PC-9 (cell line): ENCODE measurements at regions not wholly inside any gene's neighbourhood (a gene's known extent, or its start where the extent isn't known, plus 50 kb on each side); places are given as distances from the start of the nearest gene placed in this dataset.

Source experiments
- BruUV-seq: library from RNA; stranded (reverse); fragments of 400-500 nt; replicated peaks from 2 replicates; lab custom pipeline; 2021; lab: Mats Ljungman, UMichigan
- CTCF ChIA-PET: fragments of 300-600 bp; sonication (Branson Sonifier 250); formaldehyde crosslinking; loops from one replicate; lab custom pipeline; 2022; ENCODE audit warnings: antibody characterized with exemption; lab: Charles Lee
- POLR2A ChIA-PET: fragments of 300-600 bp; sonication (Branson Sonifier 250); formaldehyde crosslinking; loops from one replicate; lab custom pipeline; 2022; ENCODE audit warnings: antibody characterized with exemption; ENCODE audit not compliant: unreplicated experiment; lab: Charles Lee
- DNase-seq, 2 experiments: peaks; one replicate each; pipeline versions ENCODE4 v3.0.0 to v3.0.0-alpha.2; 2015 to 2022; ENCODE audit warnings: mixed read lengths in 1 of 2
- H2AFZ ChIP-seq: fragments of 200-600 bp; sonication (generic); 2 replicates; pipeline ENCODE4 v1.8.1; 2017; ENCODE audit warnings: antibody characterized with exemption
- H3F3A ChIP-seq: fragments of 200-600 bp; sonication (generic); 2 replicates; pipeline ENCODE4 v1.8.1; 2017; ENCODE audit warnings: antibody characterized with exemption, mild to moderate bottlenecking, low read depth; ENCODE audit not compliant: insufficient read depth
- H3K27ac ChIP-seq: fragments of 200-600 bp; sonication (generic); 2 replicates; pipeline ENCODE4 v1.6.1; 2016; ENCODE audit warnings: mixed run types
- H3K27me3 ChIP-seq: fragments of 200-600 bp; sonication (generic); 2 replicates; pipeline ENCODE4 v1.6.1; 2016; ENCODE audit warnings: low read depth, mixed run types; ENCODE audit not compliant: insufficient read depth
- H3K36me3 ChIP-seq: fragments of 200-600 bp; sonication (generic); 2 replicates; pipeline ENCODE4 v1.6.1; 2016; ENCODE audit warnings: low read depth, mixed run types
- H3K4me1 ChIP-seq: fragments of 200-600 bp; sonication (generic); replicated peaks from 2 replicates; pipeline ENCODE4 v1.6.1; 2016; ENCODE audit warnings: mixed run types; ENCODE audit not compliant: insufficient read depth
- H3K4me2 ChIP-seq: fragments of 200-600 bp; sonication (generic); 2 replicates; pipeline ENCODE4 v1.6.1; 2017; ENCODE audit warnings: mixed run types
- H3K4me3 ChIP-seq: fragments of 200-600 bp; sonication (generic); 2 replicates; pipeline ENCODE4 v1.6.1; 2016; ENCODE audit warnings: mixed run types
- H3K79me2 ChIP-seq: fragments of 200-600 bp; sonication (generic); 2 replicates; pipeline ENCODE4 v1.6.1; 2017; ENCODE audit warnings: low read depth, mixed run types
- H3K9me2 ChIP-seq: fragments of 200-600 bp; sonication (generic); 2 replicates; pipeline ENCODE4 v1.8.1; 2017; ENCODE audit warnings: mild to moderate bottlenecking; ENCODE audit not compliant: insufficient read depth
- H3K9me3 ChIP-seq: fragments of 200-600 bp; sonication (generic); 2 replicates; pipeline ENCODE4 v1.8.1; 2016; ENCODE audit warnings: low read depth; ENCODE audit not compliant: insufficient read depth
- H4K20me1 ChIP-seq: fragments of 200-600 bp; sonication (generic); 2 replicates; pipeline ENCODE4 v1.8.1; 2017; ENCODE audit not compliant: insufficient read depth
- CTCF ChIP-seq: fragments of 200-600 bp; sonication (generic); conservative IDR thresholded peaks from 2 replicates; pipeline ENCODE4 v1.6.1; 2017; ENCODE audit warnings: mixed run types, antibody characterized with exemption, mild to moderate bottlenecking, moderate library complexity
- EZH2 ChIP-seq: fragments of 200-600 bp; sonication (generic); IDR thresholded peaks from 2 replicates; pipeline ENCODE4 v1.8.0; 2017; ENCODE audit warnings: antibody characterized with exemption, low read depth
- intact Hi-C: fragments of 100-400 bp; cut with micrococcal nuclease; formaldehyde crosslinking; loops from one replicate; pipeline ENCODE4 v1.10.0; 2022; ENCODE audit not compliant: unreplicated experiment

GRCh38 chr11:27215471-27216269 is 147.3 kb downstream of the CCDC34 start:
- Histone ChIP-seq H3K9me2 (no peaks in the 10 kb centered on the region), H3K36me3 (no peaks in the 10 kb centered on the region), H3F3A (peaks cover 16% of the 10 kb centered on the region; the same call in 1 of the 2 replicates), H2AFZ (no peak overlapping the region), H3K9me3 (no peaks in the 10 kb centered on the region), H3K27me3 (no peaks in the 10 kb centered on the region), H3K79me2 (no peaks in the 10 kb centered on the region), H3K27ac (no peak overlapping the region), H3K4me2 (no peak overlapping the region), H3K4me1 (peaks cover 39% of the 10 kb centered on the region), H4K20me1 (no peaks in the 10 kb centered on the region), H3K4me3 (no peak overlapping the region)
- DNase-seq = peak in 1 of 2 experiments; percentile 63
- no TSS peak for BruUV-seq
- ChIA-PET CTCF (interaction anchor here (0.6 kb wide), 1 partner anchor 259 kb away, joined by 3 read pairs; no protein-coding TSS in a partner anchor), POLR2A (interaction anchor here (0.5 to 0.7 kb wide), 3 partner anchors 12 to 1523 kb away, joined by 3 to 7 read pairs (median 5); no protein-coding TSS in a partner anchor)
- intact Hi-C loops = loop anchor here (5.0 to 10.0 kb wide), 2 partner anchors 179 to 232 kb away; no protein-coding TSS in a partner anchor
- TF ChIP-seq CTCF = no peak
- no peak for TF ChIP-seq EZH2

GRCh38 chr11:27214713-27215112 is 148.3 kb downstream of the CCDC34 start:
- Histone ChIP-seq H3F3A (peaks cover 21% of the 10 kb centered on the region; the same call in 1 of the 2 replicates), H3K9me3 (no peaks in the 10 kb centered on the region), H2AFZ (no peak overlapping the region), H3K9me2 (no peaks in the 10 kb centered on the region), H3K79me2 (no peaks in the 10 kb centered on the region), H3K4me3 (no peak overlapping the region), H3K4me1 (peaks cover 45% of the 10 kb centered on the region), H3K27me3 (no peaks in the 10 kb centered on the region), H3K27ac (no peak overlapping the region), H3K36me3 (no peaks in the 10 kb centered on the region), H3K4me2 (no peak overlapping the region), H4K20me1 (no peaks in the 10 kb centered on the region)
- TF ChIP-seq EZH2 (no peak), CTCF (no peak)
- intact Hi-C loops = loop anchor here (5.0 to 10.0 kb wide), 2 partner anchors 180 to 233 kb away; no protein-coding TSS in a partner anchor
- DNase-seq = no peak
- ChIA-PET POLR2A (no interaction called here), CTCF (no interaction called here)
- no TSS peak for BruUV-seq

- H2AFZ ChIP-seq = peak overlapping the region; percentile 68; the same call in 1 of the 2 replicates
- peak overlapping the region; percentile 65 for H3K4me2 ChIP-seq
- ChIA-PET POLR2A (no interaction called here), CTCF (interaction anchor here (0.9 kb wide), 1 partner anchor 83 kb away, joined by 3 read pairs; no protein-coding TSS in a partner anchor)
- H3K4me1 ChIP-seq = peaks cover 47% of the 10 kb centered on the region
- intact Hi-C loops = loop anchor here (10.0 kb wide), 1 partner anchor 182 kb away; no protein-coding TSS in a partner anchor
- TF ChIP-seq CTCF = no peak
- TF ChIP-seq EZH2 = no peak
- no peaks in the 10 kb centered on the region for H3K36me3 ChIP-seq
- no TSS peak for BruUV-seq
- no peaks in the 10 kb centered on the region for H3K27me3 ChIP-seq
- H4K20me1 ChIP-seq = no peaks in the 10 kb centered on the region
- DNase-seq = peak in 1 of 2 experiments; percentile 85
- peak overlapping the region; percentile 71 for H3K27ac ChIP-seq
- no peaks in the 10 kb centered on the region for H3K9me2 ChIP-seq
- peak overlapping the region; percentile 5; the same call in 1 of the 2 replicates for H3K4me3 ChIP-seq
- H3K79me2 ChIP-seq = no peaks in the 10 kb centered on the region
- no peaks in the 10 kb centered on the region for H3K9me3 ChIP-seq
- peaks cover 26% of the 10 kb centered on the region; the same call in 1 of the 2 replicates for H3F3A ChIP-seq
These were observed 149.8 kb downstream of the CCDC34 start for GRCh38 chr11:27213232-27213660.
